ENCODE measurements at regions not wholly inside any gene's neighbourhood (a gene's known extent, or its start where the extent isn't known, plus 50 kb on each side); places are given as distances from the start of the nearest gene placed in this dataset.

- Histone ChIP-seq H2BK15ac (ENCODE audit: low read depth, low read length) (peak overlapping the region; percentile 80; the same call in 2 of the 3 replicates), H3K4ac (ENCODE audit: low read depth, low read length) (peak overlapping the region; percentile 71), H3K14ac (replicated peaks; ENCODE audit: low read depth, low read length) (peak overlapping the region; percentile 56), H4K8ac (ENCODE audit: low read depth in 2 of 2, low read length in 2 of 2) (peak overlapping the region; percentile 48 to 88; a peak in 3 of 4 replicates), H3K79me1 (ENCODE audit: low read depth in 1 of 2, low read length in 2 of 2) (no peaks in the 10 kb centered on the region), H3K23ac (ENCODE audit: low read depth, low read length) (peak overlapping the region; percentile 62), H2BK20ac (ENCODE audit: low read depth, low read length) (peak overlapping the region; percentile 27), H4K5ac (ENCODE audit: low read depth, low read length) (peak overlapping the region; percentile 25), H3K36me3 (ENCODE audit: control insufficient read depth, insufficient read depth, low read length) (no peaks in the 10 kb centered on the region), H3K56ac (ENCODE audit: extremely low read depth, insufficient read depth, low read length) (peak overlapping the region; percentile 1; the same call in 1 of the 2 replicates), H2BK120ac (ENCODE audit: low read depth, low read length) (peak overlapping the region; percentile 50), H2AK5ac (ENCODE audit: low read depth, low read length) (no peak overlapping the region), H3K27ac (ENCODE audit: insufficient read depth, low read length) (peak overlapping the region; percentile 32), H3K9me1 (ENCODE audit: insufficient read depth, low read length) (peaks cover 5% of the 10 kb centered on the region; the same call in 1 of the 2 replicates), H4K20me1 (ENCODE audit: insufficient read depth, low read length) (no peaks in the 10 kb centered on the region), H3K4me2 (ENCODE audit: low read depth, low read length) (peak overlapping the region; percentile 34), H3K9ac (ENCODE audit: low read depth, low read length) (0 out of 2 replicates have a peak overlapping the region, but pooled peaks have one; percentile 0), H3K9me3 (ENCODE audit: control insufficient read depth, insufficient read depth, low read length) (no peaks in the 10 kb centered on the region), H3K4me1 (ENCODE audit: control insufficient read depth, insufficient read depth, low read length) (peaks cover 6% of the 10 kb centered on the region), H3K27me3 (ENCODE audit: control insufficient read depth, insufficient read depth, low read length) (no peaks in the 10 kb centered on the region), H3K4me3 (ENCODE audit: insufficient read depth, low read depth, low read length) (no peak overlapping the region), H2AK9ac (replicated peaks; ENCODE audit: low read depth, low read length, poor library complexity) (peak overlapping the region; percentile 82), H2BK5ac (ENCODE audit: low read depth, low read length, poor library complexity, severe bottlenecking) (peak overlapping the region; percentile 14), H3K18ac (ENCODE audit: low read depth, low read length) (peak overlapping the region; percentile 39), H2AFZ (replicated peaks; ENCODE audit: low read length, poor library complexity) (peak overlapping the region; percentile 92), H4K91ac (ENCODE audit: insufficient read depth, low read depth, low read length) (peak overlapping the region; percentile 70)
- intact Hi-C loops (cut with micrococcal nuclease) (loop anchor here (5.0 kb wide), 1 partner anchor 521 kb away; the partner anchor contains the start of gene XPR1), in situ Hi-C loops (cut with MboI; ENCODE audit: low sequenced_read_pairs) (loop anchor here (5.0 to 25.0 kb wide), 2 partner anchors 636 to 891 kb away; no protein-coding TSS in a partner anchor), dilution Hi-C loops (cut with HindIII; ENCODE audit: low sequenced_read_pairs, unreplicated experiment) (no loop called here)
- peak; percentile 95 for ATAC-seq (ENCODE audit: low read depth)
- POLR2A ChIA-PET (ENCODE audit: unreplicated experiment) = interaction anchor here (0.9 kb wide), 1 partner anchor 64 kb away, joined by 8 read pairs; no protein-coding TSS in a partner anchor
- BruUV-seq (replicated peaks) = no TSS peak
- 20% methylated on average over 5 of the region's 16 CpGs; no CpG with 5 or more reads in 1 of the 2 experiments for WGBS, 2 experiments (ENCODE audit: extremely low coverage in 2 of 2, insufficient read length in 1 of 2)
- DNase-seq = peak; percentile 94
- CTCF ChIA-PET = interaction anchor here (0.6 to 4.4 kb wide), 7 partner anchors 10 to 278 kb away, joined by 3 to 24 read pairs (median 3); no protein-coding TSS in a partner anchor
- TF ChIP-seq ELK1 (IDR thresholded peaks at IDR 0.05; ENCODE audit: borderline replicate concordance, low read depth, low read length) (no peak), RCOR1 (IDR thresholded peaks at IDR 0.05; ENCODE audit: insufficient replicate concordance, low read length) (peak; percentile 82), MXI1 (IDR thresholded peaks at IDR 0.05; ENCODE audit: borderline replicate concordance, low read depth, low read length) (0 out of 2 replicates have a peak, but pooled peaks have one; percentile 8), BHLHE40 (IDR thresholded peaks at IDR 0.05; ENCODE audit: low read depth, low read length) (0 out of 2 replicates have a peak, but pooled peaks have one; percentile 16), CHD1 (IDR thresholded peaks at IDR 0.05; ENCODE audit: low read depth, low read length) (no peak), RAD21 (IDR thresholded peaks at IDR 0.05; ENCODE audit: low read length) (peak; percentile 47), SMC3 (IDR thresholded peaks at IDR 0.05; ENCODE audit: low read depth, low read length) (peak; percentile 32; the same call in 1 of the 2 replicates), RFX5 (IDR thresholded peaks at IDR 0.05; ENCODE audit: low read depth, low read length) (no peak), USF2 (IDR thresholded peaks at IDR 0.05; ENCODE audit: low read depth, low read length) (no peak), POLR2A (IDR thresholded peaks at IDR 0.05; ENCODE audit: low read depth, low read length) (peak; percentile 83), FOS (IDR thresholded peaks at IDR 0.05; ENCODE audit: low read depth, low read length) (no peak), CEBPB (IDR thresholded peaks at IDR 0.05; ENCODE audit: low read depth, low read length) (no peak), CTCF (conservative IDR thresholded peaks at IDR 0.05; ENCODE audit: low read depth, low read length) (peak; percentile 45), NFE2L2 (IDR thresholded peaks at IDR 0.05; ENCODE audit: low read depth, low read length) (no peak)
Measured at GRCh38 chr1:181152892-181153633, 64.6 kb downstream of the IER5 start.

All from IMR-90 (cell line).